ENCODE measurements at regions not wholly inside any gene's neighbourhood (a gene's known extent, or its start where the extent isn't known, plus 50 kb on each side); places are given as distances from the start of the nearest gene placed in this dataset.
"Not testable (repeated sequence)": the region's sequence is repeated elsewhere in the genome, so short reads cannot be mapped to it uniquely, and the experiment has no call there.

- DNase-seq: no peak
These were observed 54.4 kb downstream of the PRR18 start for GRCh38 chr6:166253778-166254204.

- DNase-seq: peak; percentile 29
These were observed 54.9 kb downstream of the PRR18 start for GRCh38 chr6:166253281-166253681.

GRCh38 chr6:166252601-166253000, 55.6 kb downstream of the PRR18 start:
- DNase-seq: no peak

- no peak for DNase-seq
These were observed 56.5 kb downstream of the PRR18 start for GRCh38 chr6:166251655-166252054.

GRCh38 chr6:166251211-166251610, 57.0 kb downstream of the PRR18 start:
- DNase-seq: peak; percentile 21

- not testable (repeated sequence) for DNase-seq
These were observed 59.0 kb downstream of the PRR18 start for GRCh38 chr6:166249061-166249785.

- DNase-seq: no peak
These were observed 63.0 kb downstream of the PRR18 start for GRCh38 chr6:166245148-166245547.

GRCh38 chr6:166244353-166245045, 63.7 kb downstream of the PRR18 start:
- no peak for DNase-seq

- DNase-seq: no peak
These were observed 65.3 kb downstream of the PRR18 start for GRCh38 chr6:166242888-166243287.

GRCh38 chr6:166241974-166242373, 66.2 kb downstream of the PRR18 start:
- DNase-seq: no peak

- no peak for DNase-seq
These were observed 67.3 kb downstream of the PRR18 start for GRCh38 chr6:166240889-166241288.

- DNase-seq: peak; percentile 89
These were observed 70.0 kb upstream of the TBXT start for GRCh38 chr6:166237617-166238016.

GRCh38 chr6:166236596-166236995, 68.9 kb upstream of the TBXT start:
- DNase-seq: peak; percentile 82

GRCh38 chr6:166235666-166236292, 68.1 kb upstream of the TBXT start:
- no peak for DNase-seq

GRCh38 chr6:166231181-166231580, 63.5 kb upstream of the TBXT start:
- not testable (repeated sequence) for DNase-seq

- DNase-seq: no peak
These were observed 61.3 kb upstream of the TBXT start for GRCh38 chr6:166228839-166229528.

GRCh38 chr6:166228425-166228824, 60.8 kb upstream of the TBXT start:
- DNase-seq: no peak

GRCh38 chr6:166223079-166223478, 55.4 kb upstream of the TBXT start:
- no peak for DNase-seq

GRCh38 chr6:166222631-166223030, 55.0 kb upstream of the TBXT start:
- no peak for DNase-seq

GRCh38 chr6:166221636-166222035, 54.0 kb upstream of the TBXT start:
- no peak for DNase-seq

- peak; percentile 39 for DNase-seq
These were observed 53.4 kb upstream of the TBXT start for GRCh38 chr6:166221040-166221439.
